GM21619 (cell line): ENCODE measurements at regions not wholly inside any gene's neighbourhood (a gene's known extent, or its start where the extent isn't known, plus 50 kb on each side); places are given as distances from the start of the nearest gene placed in this dataset.

Source experiments
- ATAC-seq: cut with Tn5 transposase; IDR thresholded peaks from one replicate; pipeline ENCODE4 v1.9.1; 2021; ENCODE audit not compliant: unreplicated experiment

DNA sequence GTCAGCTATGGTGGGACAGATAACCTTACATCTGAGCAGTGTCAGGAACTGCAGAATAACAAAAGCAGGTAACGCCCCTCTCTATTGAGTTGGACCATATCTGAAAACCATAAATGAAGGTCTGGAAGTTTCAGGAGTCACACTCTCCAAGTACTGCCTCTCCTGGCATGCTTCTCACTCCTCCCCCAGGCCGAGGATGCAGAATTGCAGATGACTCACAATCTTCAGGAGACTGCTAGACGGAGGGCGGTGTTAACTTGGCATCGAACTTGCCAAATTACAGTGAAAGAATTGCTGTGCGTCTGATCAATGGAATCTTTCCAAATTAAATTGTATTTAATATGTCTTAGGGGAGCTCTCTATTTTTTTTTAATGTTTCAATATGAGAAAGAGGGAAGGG is 67.1 kb upstream of the TRIM2 start:
- no peak for ATAC-seq

DNA sequence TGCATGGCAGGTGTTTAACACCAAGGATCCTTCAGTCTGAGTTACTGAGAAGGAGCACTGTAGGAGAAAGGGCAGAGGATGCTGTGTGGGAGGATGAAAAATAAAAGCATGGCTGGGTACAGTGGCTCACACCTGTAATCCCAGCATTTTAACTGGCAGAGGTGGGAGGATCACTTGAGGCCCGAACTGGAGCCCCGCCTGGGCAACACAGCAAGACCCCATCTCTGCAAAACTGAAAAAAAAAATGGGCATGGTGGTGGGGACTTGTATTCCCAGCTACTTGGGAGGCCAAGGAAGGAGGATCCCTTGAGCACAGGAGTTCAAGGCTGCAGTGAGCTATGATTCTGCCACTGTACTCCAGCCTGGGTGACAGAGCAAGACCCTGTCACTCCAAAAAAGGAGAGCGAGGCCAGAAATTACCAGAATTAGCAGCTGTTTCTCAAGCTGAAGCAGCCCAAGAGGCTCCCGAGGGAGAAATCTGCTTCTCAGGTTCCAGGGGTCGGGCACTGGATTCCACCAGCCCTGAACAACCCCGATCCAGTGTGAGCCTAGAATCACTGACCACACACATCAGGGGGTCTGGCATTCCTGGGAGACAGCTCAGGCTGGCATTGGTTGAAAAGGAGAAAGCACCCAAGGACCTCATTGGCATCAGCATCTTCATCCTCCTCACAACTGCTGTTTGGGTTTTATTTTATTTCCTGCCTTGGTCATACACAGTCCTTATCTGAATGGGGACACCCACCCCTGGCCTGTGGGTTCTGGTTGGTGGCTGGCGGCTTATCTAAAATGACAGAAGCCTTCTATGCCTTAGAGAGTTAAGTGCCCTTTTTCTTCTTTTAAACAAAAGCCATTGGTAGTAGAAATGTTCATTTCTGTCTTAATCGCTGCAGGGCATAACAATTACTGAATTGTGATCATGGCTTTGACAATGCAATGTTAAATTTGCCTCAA is 66.3 kb upstream of the TRIM2 start:
- ATAC-seq: no peak

DNA sequence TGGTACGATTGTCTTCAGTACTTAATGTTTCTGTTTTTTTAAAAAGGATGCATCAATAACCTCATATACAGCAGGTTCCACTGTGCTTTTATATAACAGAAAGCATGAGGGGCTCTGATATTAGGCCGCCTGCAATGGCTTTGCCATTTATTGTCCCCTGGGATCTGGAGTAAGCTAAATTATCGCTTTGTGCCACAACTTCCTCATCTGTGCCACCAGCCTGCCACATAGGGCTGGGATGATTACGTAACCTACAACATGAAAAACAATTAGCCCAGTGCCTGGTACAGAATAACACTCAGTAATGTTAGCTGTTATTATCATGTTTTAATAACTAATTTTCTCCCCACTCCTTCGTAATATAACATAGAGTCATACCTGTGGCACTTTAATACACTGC is 65.5 kb upstream of the TRIM2 start:
- no peak for ATAC-seq

DNA sequence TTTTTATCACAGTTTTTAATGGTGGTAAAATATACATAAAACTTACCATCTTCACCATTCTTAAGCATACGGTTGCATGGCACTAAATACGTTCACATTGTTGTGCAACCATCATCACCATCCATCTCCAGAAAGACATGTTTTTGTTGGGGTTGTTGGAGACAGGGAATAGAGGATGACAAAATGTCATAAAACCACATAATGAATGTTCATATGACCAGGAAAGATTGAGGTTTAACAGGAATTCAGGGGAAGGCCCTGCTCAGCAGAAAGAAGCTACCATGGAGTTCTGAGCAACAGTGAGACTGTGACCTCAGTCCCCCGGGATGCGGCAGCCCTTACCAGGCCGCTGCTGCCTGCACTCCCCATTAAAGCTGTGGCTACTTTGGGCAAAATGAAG is 63.9 kb upstream of the TRIM2 start:
- no peak for ATAC-seq

DNA sequence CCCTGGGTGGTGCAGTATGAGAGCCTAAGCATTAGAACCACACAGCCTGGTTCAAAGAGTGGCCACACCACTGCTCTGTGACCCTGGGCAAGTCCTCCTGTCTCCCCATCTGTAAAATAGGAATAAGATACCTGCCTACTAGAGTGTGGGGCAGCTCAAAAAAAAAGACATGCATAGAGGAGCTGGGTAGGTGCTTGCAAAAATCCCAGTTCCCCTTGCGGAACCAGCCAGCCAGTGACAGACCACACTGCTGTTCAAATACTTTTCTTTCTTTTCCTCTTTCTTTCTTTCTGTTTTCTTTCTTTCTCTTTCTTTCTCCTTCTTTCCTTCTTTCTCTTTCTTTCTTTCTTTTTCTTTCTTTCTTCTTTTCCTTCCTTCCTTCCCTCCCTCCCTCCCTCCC is 63.0 kb upstream of the TRIM2 start:
- ATAC-seq: no peak

DNA sequence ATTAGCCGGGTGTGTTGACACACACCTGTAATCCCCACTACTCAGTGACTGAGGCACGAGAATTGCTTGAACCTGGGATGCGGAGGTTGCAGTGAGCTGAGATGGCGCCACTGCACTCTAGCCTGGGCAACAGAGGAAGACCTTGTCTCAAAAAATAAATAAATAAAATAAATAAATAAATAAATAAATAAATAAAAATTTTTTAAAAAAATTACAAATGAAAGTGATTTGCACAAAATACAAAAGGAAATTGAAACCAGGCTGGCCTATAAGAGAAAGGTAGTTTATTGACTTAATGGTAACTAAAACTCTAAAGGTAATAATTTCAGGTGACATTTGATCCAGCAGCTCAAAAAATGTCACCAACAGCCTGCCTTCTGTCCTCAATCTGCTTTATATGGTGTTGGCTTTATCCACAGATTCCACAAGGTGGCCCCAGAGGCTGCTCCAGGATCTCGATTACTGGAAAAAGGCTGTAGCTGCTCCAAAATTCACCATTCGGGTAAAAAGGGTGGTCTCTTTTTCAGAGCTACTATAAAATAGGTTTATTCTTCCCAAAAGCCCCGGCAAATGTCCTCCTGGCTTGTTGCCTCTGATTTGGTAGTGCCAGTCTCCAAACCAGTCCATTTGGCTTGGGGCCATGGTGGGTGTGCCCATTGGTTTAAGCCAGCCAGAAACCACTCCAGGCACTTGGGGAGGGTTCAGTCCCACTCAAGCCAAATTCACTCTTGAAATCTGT is 61.4 kb upstream of the TRIM2 start:
- ATAC-seq: no peak

DNA sequence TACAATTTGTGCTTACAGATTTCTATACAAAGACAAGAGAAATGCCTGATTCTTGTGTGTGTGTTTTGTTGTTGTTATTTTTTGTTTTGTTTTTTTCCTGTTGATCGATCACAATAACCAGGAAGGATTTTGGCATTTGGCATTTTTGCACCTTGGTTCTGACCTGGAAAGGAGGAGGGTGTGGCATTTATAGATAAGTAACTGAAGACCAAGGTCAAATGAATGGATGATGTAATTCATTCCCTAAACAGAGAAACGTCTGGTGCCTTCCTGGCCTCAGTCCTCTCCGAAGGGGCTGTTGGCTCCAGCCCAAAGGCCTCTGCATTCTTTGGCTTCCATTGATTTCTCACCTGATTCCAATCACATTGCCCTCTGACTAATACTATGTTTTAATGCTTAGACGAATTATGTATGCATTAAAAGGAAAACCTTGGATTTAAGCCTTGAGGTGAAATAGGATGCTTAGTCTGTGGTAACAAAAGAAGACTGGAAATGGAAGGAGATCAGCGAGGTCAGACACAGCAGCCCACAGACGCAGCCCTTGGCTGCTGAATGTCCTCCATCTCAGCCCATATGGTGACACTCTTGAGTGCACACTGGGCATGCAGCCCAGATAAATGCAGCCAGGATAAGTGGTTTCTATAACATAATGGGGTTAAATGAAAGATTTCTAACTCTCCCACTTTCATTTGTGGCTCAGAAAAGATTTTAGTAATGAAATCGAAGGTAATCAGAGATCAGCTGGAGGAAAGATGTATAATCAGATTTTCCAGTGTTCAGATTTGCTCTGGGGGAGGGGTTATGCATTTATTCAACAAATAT is 60.5 kb upstream of the TRIM2 start:
- no peak for ATAC-seq

DNA sequence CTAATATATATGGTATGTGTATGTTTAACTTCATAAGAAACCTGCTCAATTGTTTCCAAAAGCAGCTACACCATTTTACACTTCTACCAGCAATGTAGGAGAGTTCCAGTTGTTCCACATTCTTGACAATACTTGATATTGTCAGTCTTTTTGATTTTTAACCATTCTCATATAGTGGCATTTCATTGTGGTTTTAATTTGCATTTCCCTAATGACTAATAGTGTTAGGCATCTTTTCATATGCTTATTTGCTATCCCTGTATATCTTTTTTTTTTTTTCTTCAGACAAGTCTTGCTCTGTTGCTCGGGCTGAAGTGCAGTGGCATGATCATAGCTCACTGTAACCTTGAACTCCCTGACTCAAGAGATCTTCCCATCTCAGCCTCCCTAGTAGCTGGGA is 58.2 kb upstream of the TRIM2 start:
- no peak for ATAC-seq

DNA sequence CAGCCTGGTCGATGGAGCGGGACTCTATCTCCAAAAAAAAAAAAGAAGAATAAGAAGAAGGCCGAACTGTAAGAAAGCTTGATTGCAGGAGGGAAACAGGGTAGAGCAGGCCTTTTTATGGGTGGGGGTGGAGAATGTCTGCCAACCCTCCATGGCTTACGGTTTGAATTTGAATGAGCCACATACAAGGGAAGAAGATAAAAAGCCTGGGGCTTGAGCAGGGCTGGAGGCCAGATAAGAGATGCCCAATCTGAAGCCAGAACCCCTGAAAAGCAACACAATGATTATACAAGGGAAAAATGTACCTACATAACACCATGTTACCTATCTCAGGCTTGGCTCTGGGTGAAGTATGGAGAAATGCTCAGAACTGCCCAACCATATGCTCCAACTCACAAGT is 57.3 kb upstream of the TRIM2 start:
- no peak for ATAC-seq

DNA sequence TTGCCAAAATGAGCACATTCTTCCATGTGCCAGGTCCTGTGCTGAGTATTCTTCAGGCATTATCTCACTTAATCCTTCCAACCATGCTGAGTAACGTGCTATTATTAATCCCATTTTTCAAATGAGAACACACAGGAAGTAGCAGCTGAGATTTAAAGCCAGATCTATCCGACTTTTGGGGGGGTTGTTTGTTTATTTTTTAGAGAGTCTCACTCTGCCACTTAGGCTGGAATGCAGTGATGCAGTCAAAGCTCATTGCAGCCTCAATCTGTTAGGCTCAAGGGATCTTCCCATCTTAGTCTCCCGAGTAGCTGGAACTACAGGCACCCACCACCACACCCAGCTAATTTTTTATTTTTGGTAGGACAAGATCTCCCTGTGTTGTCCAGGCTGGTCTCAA is 55.5 kb upstream of the TRIM2 start:
- no peak for ATAC-seq

DNA sequence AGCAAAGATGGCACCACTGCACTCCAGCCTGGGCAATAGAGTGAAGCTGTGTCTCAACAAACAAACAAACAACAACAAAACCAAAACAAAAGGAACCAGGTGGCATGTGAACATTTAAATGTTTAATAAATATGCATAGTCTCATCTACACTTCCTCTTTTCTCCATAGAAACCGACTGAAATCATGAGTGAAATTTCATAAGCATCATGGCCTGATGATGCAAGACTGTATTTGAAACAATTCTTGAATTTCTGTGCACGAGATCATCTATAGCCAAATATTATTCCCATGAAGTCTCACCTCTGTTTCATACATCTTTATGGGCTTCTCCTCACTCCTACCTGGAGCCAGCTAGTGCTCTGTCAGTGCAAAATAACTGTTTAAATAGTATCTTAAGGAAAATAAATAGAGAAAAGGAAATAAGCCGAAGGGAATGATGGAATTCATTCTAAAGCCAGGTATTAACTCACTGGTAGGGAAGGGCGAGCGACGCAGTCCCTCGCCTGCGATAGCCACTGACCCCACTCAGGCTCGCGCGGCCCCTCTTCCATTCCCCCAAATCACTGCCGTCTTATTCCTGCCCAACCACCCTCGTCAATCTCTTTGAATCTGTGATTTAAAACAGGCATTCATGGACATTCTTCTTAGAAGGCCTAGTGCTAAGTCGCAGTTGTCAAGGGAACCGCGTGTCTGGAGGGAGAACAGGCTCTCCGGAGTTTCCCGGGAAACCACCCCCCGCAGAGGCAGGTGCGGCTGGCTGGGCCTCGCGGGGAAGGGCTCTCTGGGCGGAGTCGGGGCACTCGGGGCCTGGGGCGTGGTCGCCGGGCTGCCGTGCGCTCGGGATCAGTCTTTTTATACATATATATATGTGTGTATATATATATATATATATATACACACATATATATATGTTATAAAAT is 52.4 kb upstream of the TRIM2 start:
- ATAC-seq: no peak

DNA sequence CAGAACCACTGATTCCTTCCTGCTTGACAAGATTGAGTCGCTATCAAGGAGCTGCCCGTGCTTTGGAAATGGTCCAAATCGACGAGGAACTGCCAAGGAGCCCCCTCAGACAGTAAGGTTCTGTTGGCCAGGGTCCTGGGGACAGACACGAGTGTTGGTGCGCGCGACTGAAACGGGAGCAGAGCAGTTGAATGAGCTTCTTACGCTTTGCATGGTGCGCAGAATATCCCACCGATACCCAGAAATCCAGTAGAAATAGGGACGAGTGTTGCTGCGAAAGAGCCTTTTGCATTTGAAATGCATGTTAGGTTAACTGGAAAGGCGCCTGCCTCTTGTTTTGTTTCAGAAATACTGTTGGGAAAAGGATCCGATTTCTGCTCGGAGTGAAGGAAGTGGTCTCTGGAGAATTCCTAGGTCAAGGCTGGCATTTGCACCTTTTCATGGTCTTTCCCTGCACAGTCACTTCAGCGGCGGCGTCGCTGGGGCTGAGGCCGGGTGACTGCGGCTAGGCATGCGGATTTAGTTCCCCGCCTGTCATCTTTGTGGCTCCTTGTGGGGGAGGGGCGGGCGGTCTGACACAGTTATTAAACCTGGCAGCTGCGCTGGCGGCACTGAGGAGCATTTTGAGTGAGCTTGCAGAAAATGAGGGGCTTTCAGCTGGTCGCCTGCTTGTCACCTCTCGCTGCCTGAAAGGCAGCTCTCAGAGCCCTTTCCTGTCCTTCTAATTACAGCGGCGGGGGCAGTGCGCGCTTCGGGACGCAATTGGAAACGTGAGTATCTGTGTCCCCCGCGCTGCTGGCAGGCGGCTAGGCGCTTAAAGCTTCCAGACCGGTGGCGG is 51.5 kb upstream of the TRIM2 start:
- ATAC-seq: peak; percentile 26

DNA sequence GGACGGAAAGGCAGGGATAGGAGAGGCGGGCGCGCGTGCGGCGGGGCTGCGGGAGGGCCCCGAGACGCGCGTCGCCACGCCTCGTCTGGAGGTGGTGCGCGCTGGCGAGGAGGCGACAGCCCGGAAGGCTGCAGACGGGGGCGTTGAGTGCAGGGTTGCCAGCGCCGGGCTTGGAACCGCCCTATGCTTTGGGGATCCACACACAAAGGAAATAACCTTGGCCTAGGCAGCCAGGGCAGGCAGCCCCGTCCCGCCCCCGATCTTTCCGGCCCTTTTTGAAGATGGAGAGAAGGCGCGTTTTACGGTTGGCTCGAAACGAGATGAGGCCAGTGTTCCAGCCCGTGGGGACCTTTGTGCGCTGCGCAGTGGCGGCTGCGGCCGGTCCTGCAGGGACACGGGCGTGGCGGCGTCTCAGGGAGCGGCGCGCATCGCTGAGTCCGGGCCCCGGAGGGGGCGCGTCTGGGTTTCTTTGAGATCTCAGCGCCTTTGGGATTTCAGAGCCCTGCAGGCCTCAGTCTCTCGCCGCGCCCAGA is 50.8 kb upstream of the TRIM2 start:
- peak; percentile 65 for ATAC-seq

DNA sequence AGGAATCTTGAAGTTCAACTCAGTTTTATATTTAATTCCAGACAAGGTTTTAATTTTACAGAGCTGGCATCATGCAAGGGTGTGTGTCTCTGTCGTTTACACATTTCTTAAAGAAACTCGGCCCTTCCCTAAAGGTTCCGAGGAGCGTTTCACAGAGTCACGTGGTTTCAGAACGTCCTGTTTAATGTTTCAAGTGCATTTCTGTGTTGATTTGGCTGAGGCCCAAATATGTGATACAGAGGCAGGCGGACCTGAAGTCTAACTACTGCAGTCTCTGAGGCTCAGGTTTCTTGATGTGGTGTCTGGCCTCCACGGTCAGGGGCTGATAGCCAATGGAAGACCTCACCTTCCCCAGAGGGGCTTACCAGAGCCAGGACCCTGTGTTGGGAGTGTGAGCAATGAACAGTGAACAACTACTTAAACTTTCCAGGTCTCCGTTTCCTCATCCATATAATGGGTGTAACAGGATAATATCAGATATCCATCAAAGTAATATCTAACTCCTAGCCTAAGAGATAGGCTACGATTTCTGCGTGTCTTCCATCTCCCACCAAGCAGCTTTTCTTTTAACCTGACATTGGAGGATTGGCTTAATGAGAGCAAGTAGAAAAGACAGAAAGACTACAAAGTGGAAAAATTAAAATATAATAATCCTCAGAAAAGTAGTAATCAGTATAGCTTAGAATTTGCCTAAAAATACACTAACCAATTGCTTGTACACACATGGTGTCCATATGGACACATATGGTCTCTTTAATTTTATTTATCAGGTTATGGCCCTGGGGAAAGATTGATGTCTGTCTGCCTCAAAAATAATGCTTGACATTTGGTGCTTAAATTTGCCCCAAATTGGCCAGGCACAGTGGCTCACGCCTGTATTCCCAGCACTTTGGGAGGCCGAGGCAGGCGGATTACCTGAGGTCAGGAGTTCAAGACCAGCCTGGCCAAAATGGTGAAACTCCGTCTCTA is 50.0 kb upstream of the TRIM2 start:
- ATAC-seq: no peak
